Endothelial cell of umbilical vein (primary cell): ENCODE measurements at regions not wholly inside any gene's neighbourhood (a gene's known extent, or its start where the extent isn't known, plus 50 kb on each side); places are given as distances from the start of the nearest gene placed in this dataset.

Experiments used
- BruUV-seq: library from RNA; stranded (reverse); fragments of 400-500 nt; replicated peaks from 2 replicates; lab custom pipeline; 2021; lab: Mats Ljungman, UMichigan
- CTCF ChIA-PET: fragments of 300-600, 350-600 bp; sonication (Branson Sonifier 250); formaldehyde crosslinking; loops from one replicate; lab custom pipeline; 2021; ENCODE audit warnings: antibody characterized with exemption, inconsistent platforms; lab: Charles Lee
- POLR2A ChIA-PET: fragments of 300-600, 350-600 bp; sonication (Branson Sonifier 250); formaldehyde crosslinking; loops from one replicate; lab custom pipeline; 2021; ENCODE audit warnings: antibody characterized with exemption, inconsistent platforms; lab: Charles Lee
- DNase-seq: peaks from one replicate; pipeline ENCODE4 v3.0.0-alpha.2; 2011; ENCODE audit warnings: low read depth, low spot score
- FAIRE-seq: peaks from 2 replicates; lab custom pipeline; 2011; peaks lifted over from hg19 to GRCh38; lab: Jason Lieb, UNC
- H2AFZ ChIP-seq: 2 replicates; pipeline ENCODE4 v1.6.0; 2012; ENCODE audit warnings: low read depth, low read length, control low read depth, inconsistent platforms
- H3K27ac ChIP-seq: 2 replicates; pipeline ENCODE4 v1.5.1; 2011; ENCODE audit warnings: low read depth, mild to moderate bottlenecking, control low read depth, low read length, moderate library complexity; ENCODE audit not compliant: insufficient read depth
- H3K27me3 ChIP-seq, 2 experiments: 2 replicates each; pipeline versions ENCODE4 v1.6.0 to v1.6.1; 2011; ENCODE audit warnings: low read length in 2 of 2, mixed read lengths in 1 of 2; ENCODE audit not compliant: control insufficient read depth in 2 of 2, insufficient read depth in 2 of 2
- H3K36me3 ChIP-seq, 2 experiments: 2 replicates in 1 of 2; 3 replicates in 1 of 2; pipeline ENCODE4 v1.5.1; 2011; ENCODE audit warnings: low read length in 2 of 2, mild to moderate bottlenecking in 1 of 2, moderate library complexity in 1 of 2; ENCODE audit not compliant: control insufficient read depth in 2 of 2, insufficient read depth in 2 of 2; ENCODE audit errors: extremely low read depth in 1 of 2
- H3K4me1 ChIP-seq: 3 replicates; pipeline ENCODE4 v1.5.1; 2011; ENCODE audit warnings: mild to moderate bottlenecking, low read length; ENCODE audit not compliant: control insufficient read depth, insufficient read depth; ENCODE audit errors: extremely low read depth
- H3K4me2 ChIP-seq: 2 replicates; pipeline ENCODE4 v1.6.1; 2011; ENCODE audit warnings: low read length, control low read depth, mixed read lengths; ENCODE audit not compliant: insufficient read depth
- H3K4me3 ChIP-seq, 3 experiments: fragments of 200-600 bp in 1 of 3; sonication (generic), shearing (Covaris generic) in 1 of 3; replicated peaks in 1 of 3; 2 replicates each; pipeline ENCODE4 v1.5.1; 2011 to 2016; ENCODE audit warnings: control low read depth in 3 of 3, low read length in 3 of 3, mild to moderate bottlenecking in 2 of 3, inconsistent platforms in 1 of 3, low read depth in 1 of 3, moderate library complexity in 1 of 3; ENCODE audit not compliant: insufficient read depth in 1 of 3
- H3K79me2 ChIP-seq: 2 replicates; pipeline ENCODE4 v1.6.0; 2012; ENCODE audit warnings: low read length, inconsistent platforms; ENCODE audit not compliant: control insufficient read depth, insufficient read depth
- H3K9ac ChIP-seq: replicated peaks from 2 replicates; pipeline ENCODE3; 2011; ENCODE audit warnings: low read length, control low read depth; ENCODE audit not compliant: insufficient read depth; ENCODE audit errors: extremely low read depth
- H3K9me1 ChIP-seq: replicated peaks from 3 replicates; pipeline ENCODE4 v1.6.0; 2011; ENCODE audit warnings: mild to moderate bottlenecking, low read length; ENCODE audit not compliant: control insufficient read depth, insufficient read depth; ENCODE audit errors: extremely low read depth
- H3K9me3 ChIP-seq: replicated peaks from 2 replicates; pipeline ENCODE4 v1.5.1; 2012; ENCODE audit warnings: low read length, inconsistent platforms; ENCODE audit not compliant: control insufficient read depth, insufficient read depth
- H4K20me1 ChIP-seq: replicated peaks from 2 replicates; pipeline ENCODE3; 2011; ENCODE audit warnings: mild to moderate bottlenecking, low read length; ENCODE audit not compliant: control insufficient read depth, insufficient read depth; ENCODE audit errors: extremely low read depth
- CTCF ChIP-seq, 2 donors: IDR thresholded peaks; 1 replicate in 1 of 2; 2 replicates in 1 of 2; pipeline ENCODE4 v1.5.1; 2011; ENCODE audit warnings: low read length in 2 of 2, mild to moderate bottlenecking in 2 of 2, moderate library complexity in 2 of 2, control low read depth in 1 of 2, inconsistent platforms in 1 of 2, low read depth in 1 of 2; ENCODE audit not compliant: insufficient read depth in 1 of 2; ENCODE audit errors: extremely low read depth in 1 of 2
- EZH2 ChIP-seq: IDR thresholded peaks from 2 replicates; pipeline ENCODE4 v1.6.1; 2012; ENCODE audit warnings: borderline replicate concordance, low read depth, mild to moderate bottlenecking, moderate library complexity, low read length, inconsistent platforms; ENCODE audit not compliant: severe bottlenecking
- FOS ChIP-seq: IDR thresholded peaks from 2 replicates; pipeline ENCODE4 v1.6.1; 2011; ENCODE audit warnings: mild to moderate bottlenecking, low read length, moderate library complexity, borderline replicate concordance; ENCODE audit not compliant: insufficient read depth
- GATA2 ChIP-seq: IDR thresholded peaks from 2 replicates; pipeline ENCODE4 v1.7.0; 2011; ENCODE audit warnings: low read depth, mild to moderate bottlenecking, moderate library complexity, mixed read lengths, low read length; ENCODE audit not compliant: insufficient read length, insufficient read depth
- JUN ChIP-seq: IDR thresholded peaks from 2 replicates; pipeline ENCODE4 v1.6.1; 2011; ENCODE audit warnings: borderline replicate concordance, low read depth; ENCODE audit not compliant: insufficient read length, insufficient read depth
- MAX ChIP-seq: IDR thresholded peaks from 2 replicates; pipeline ENCODE4 v1.6.1; 2011; ENCODE audit not compliant: insufficient read depth, insufficient read length
- MYC ChIP-seq: IDR thresholded peaks from one replicate; pipeline ENCODE4 v1.6.1; 2011; ENCODE audit warnings: mild to moderate bottlenecking, low read depth, low read length
- POLR2A ChIP-seq: IDR thresholded peaks from 2 replicates; pipeline ENCODE4 v1.6.1; 2012; ENCODE audit warnings: low read depth, mild to moderate bottlenecking, control low read depth, low read length
- POLR2AphosphoS5 ChIP-seq: IDR thresholded peaks from 2 replicates; pipeline ENCODE4 v1.6.1; 2012; ENCODE audit warnings: low read depth, mild to moderate bottlenecking, control low read depth, low read length, moderate library complexity; ENCODE audit not compliant: insufficient read depth
- dilution Hi-C: fragments of 300-500 bp; cut with MboI; formaldehyde crosslinking; loops from one replicate; pipeline ENCODE4 v1.15.0; 2019; ENCODE audit warnings: low sequenced_read_pairs; ENCODE audit not compliant: extremely low pct_ligation_motif_present
- intact Hi-C: fragments of 100-400 bp; cut with micrococcal nuclease; formaldehyde crosslinking; loops from one replicate; pipeline ENCODE4 v1.10.0; 2022

GRCh38 chr13:90258129-90258528 lies 1089.4 kb upstream of the MIR17HG start:
- CTCF ChIA-PET = no interaction called here
- Histone ChIP-seq H3K4me3 (no peak overlapping the region), H3K4me1 (no peaks in the 10 kb centered on the region), H3K9me3 (no peaks in the 10 kb centered on the region), H3K9ac (no peak overlapping the region), H3K36me3 (no peaks in the 10 kb centered on the region), H3K4me2 (no peak overlapping the region), H2AFZ (no peak overlapping the region), H3K27ac (no peak overlapping the region), H4K20me1 (no peaks in the 10 kb centered on the region), H3K9me1 (no peaks in the 10 kb centered on the region), H3K79me2 (no peaks in the 10 kb centered on the region), H3K27me3 (no peaks in the 10 kb centered on the region)
- no TSS peak for BruUV-seq
- no peak for DNase-seq
- no peak for FAIRE-seq
- dilution Hi-C loops (no loop called here), intact Hi-C loops (no loop called here)
- TF ChIP-seq POLR2AphosphoS5 (no peak), MYC (no peak), CTCF (IDR thresholded peaks at IDR 0.05; ENCODE audit: extremely low read depth in 1 of 2, insufficient read depth in 1 of 2, low read depth in 1 of 2, low read length in 2 of 2) (no peak), GATA2 (no peak)
- POLR2A ChIA-PET = no interaction called here

- Histone ChIP-seq H3K4me1 (no peaks in the 10 kb centered on the region), H3K27me3 (no peaks in the 10 kb centered on the region), H3K36me3 (no peaks in the 10 kb centered on the region), H3K9ac (no peak overlapping the region), H2AFZ (no peak overlapping the region), H3K27ac (no peak overlapping the region), H3K9me3 (no peaks in the 10 kb centered on the region), H3K4me3 (no peak overlapping the region), H3K4me2 (no peak overlapping the region), H3K9me1 (no peaks in the 10 kb centered on the region), H3K79me2 (no peaks in the 10 kb centered on the region), H4K20me1 (no peaks in the 10 kb centered on the region)
- CTCF ChIA-PET = no interaction called here
- no TSS peak for BruUV-seq
- POLR2A ChIA-PET = no interaction called here
- dilution Hi-C loops (no loop called here), intact Hi-C loops (no loop called here)
- FAIRE-seq = no peak
- no peak for DNase-seq
- TF ChIP-seq EZH2 (no peak), POLR2AphosphoS5 (no peak), FOS (no peak), CTCF (IDR thresholded peaks at IDR 0.05; ENCODE audit: extremely low read depth in 1 of 2, insufficient read depth in 1 of 2, low read depth in 1 of 2, low read length in 2 of 2) (no peak), GATA2 (no peak), MYC (no peak), MAX (no peak), JUN (no peak), POLR2A (no peak)
These were observed 1086.1 kb upstream of the MIR17HG start for GRCh38 chr13:90261343-90261742.
